Kidney (tissue), 13 donors: ENCODE measurements at regions not wholly inside any gene's neighbourhood (a gene's known extent, or its start where the extent isn't known, plus 50 kb on each side); places are given as distances from the start of the nearest gene placed in this dataset.

ENCODE experiments used
- DNase-seq, 5 donors: peaks; one replicate each; pipeline ENCODE4 v3.0.0-alpha.2; 2013 to 2020
- FAIRE-seq: peaks from 2 replicates; lab custom pipeline; 2012; peaks lifted over from hg19 to GRCh38; lab: Jason Lieb, UNC
- H3K27ac ChIP-seq, 2 donors: one replicate each; pipeline ENCODE4 v1.7.0; 2013; ENCODE audit warnings: low read depth in 2 of 2, low read length in 2 of 2, inconsistent platforms in 1 of 2
- H3K27me3 ChIP-seq: one replicate; pipeline ENCODE4 v1.7.1; 2013; ENCODE audit warnings: low read length, inconsistent platforms; ENCODE audit not compliant: control insufficient read depth, insufficient read depth
- H3K36me3 ChIP-seq, 3 donors: one replicate each; pipeline versions ENCODE4 v1.7.0 to v1.7.1; 2013; ENCODE audit warnings: low read length in 3 of 3, control low read depth in 1 of 3, inconsistent platforms in 1 of 3; ENCODE audit not compliant: insufficient read depth in 3 of 3, control insufficient read depth in 2 of 3
- H3K4me1 ChIP-seq, 3 donors: one replicate each; pipeline versions ENCODE4 v1.7.0 to v1.7.1; 2013; ENCODE audit warnings: low read length in 3 of 3, inconsistent platforms in 1 of 3, low read depth in 1 of 3; ENCODE audit not compliant: control insufficient read depth in 2 of 3, insufficient read depth in 2 of 3
- H3K4me3 ChIP-seq, 3 donors: one replicate each; pipeline versions ENCODE4 v1.7.0 to v1.8.1; 2013; ENCODE audit warnings: low read length in 3 of 3, control low read depth in 1 of 3, inconsistent platforms in 1 of 3
- H3K9ac ChIP-seq, 3 donors: one replicate each; pipeline versions ENCODE4 v1.7.0 to v1.7.1; 2013; ENCODE audit warnings: low read length in 3 of 3, control low read depth in 1 of 3, inconsistent platforms in 1 of 3
- H3K9me3 ChIP-seq, 3 donors: one replicate each; pipeline versions ENCODE4 v1.7.0 to v1.7.1; 2013; ENCODE audit warnings: low read length in 3 of 3, control low read depth in 1 of 3, inconsistent platforms in 1 of 3; ENCODE audit not compliant: control insufficient read depth in 2 of 3, insufficient read depth in 1 of 3
- intact Hi-C: fragments of 100-400 bp; cut with DNase I; formaldehyde crosslinking; loops from one replicate; pipeline ENCODE4 v1.11.1; 2022
- TF ChIP-seq, protein P1 (sequence below): IDR thresholded peaks from 3 replicates; pipeline ENCODE4 v1.5.1; 2012; ENCODE audit warnings: mild to moderate bottlenecking, moderate library complexity, borderline replicate concordance; ENCODE audit not compliant: insufficient read depth; ENCODE audit errors: extremely low read depth
- donor health status: control.
- donor health status: control.
- donor health status: control.
- donor health status: control.
- donor health status: control.
- donor health status: DM: yes; HTN: yes; CAD: no.
- donor health status: Normal renal cell carcinoma (clear cell type).

DNA sequence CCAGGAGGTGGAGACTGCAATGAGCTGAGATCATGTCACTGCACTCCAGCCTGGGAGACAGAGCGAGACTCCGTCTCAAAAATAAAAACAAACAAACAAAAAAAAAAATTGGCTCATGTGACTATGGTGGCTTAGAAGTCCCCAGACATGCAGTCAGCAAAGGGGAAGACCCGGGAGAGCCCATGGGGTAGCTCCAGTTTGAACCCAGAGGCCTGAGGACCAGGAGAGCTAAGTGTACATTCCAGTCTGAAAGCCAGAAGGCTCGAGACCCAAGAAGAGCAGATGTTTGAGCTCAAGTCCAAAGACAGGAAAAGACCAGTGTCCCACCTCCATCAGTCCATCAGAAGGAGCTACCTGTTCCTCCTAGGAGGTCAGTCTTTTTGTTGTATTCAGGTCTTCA is 175.2 kb downstream of the TSHZ3 start:
- intact Hi-C loops, result no loop called here
- DNase-seq (no peak), FAIRE-seq (no peak)
- Histone ChIP-seq H3K27ac (no peak overlapping the region), H3K27me3 (no peaks in the 10 kb centered on the region), H3K9ac (no peak overlapping the region), H3K9me3 (no peaks in the 10 kb centered on the region), H3K4me1 (no peaks in the 10 kb centered on the region), H3K4me3 (no peak overlapping the region), H3K36me3 (no peaks in the 10 kb centered on the region)
- TF ChIP-seq, protein P1, sequence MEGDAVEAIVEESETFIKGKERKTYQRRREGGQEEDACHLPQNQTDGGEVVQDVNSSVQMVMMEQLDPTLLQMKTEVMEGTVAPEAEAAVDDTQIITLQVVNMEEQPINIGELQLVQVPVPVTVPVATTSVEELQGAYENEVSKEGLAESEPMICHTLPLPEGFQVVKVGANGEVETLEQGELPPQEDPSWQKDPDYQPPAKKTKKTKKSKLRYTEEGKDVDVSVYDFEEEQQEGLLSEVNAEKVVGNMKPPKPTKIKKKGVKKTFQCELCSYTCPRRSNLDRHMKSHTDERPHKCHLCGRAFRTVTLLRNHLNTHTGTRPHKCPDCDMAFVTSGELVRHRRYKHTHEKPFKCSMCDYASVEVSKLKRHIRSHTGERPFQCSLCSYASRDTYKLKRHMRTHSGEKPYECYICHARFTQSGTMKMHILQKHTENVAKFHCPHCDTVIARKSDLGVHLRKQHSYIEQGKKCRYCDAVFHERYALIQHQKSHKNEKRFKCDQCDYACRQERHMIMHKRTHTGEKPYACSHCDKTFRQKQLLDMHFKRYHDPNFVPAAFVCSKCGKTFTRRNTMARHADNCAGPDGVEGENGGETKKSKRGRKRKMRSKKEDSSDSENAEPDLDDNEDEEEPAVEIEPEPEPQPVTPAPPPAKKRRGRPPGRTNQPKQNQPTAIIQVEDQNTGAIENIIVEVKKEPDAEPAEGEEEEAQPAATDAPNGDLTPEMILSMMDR, result no peak

DNA sequence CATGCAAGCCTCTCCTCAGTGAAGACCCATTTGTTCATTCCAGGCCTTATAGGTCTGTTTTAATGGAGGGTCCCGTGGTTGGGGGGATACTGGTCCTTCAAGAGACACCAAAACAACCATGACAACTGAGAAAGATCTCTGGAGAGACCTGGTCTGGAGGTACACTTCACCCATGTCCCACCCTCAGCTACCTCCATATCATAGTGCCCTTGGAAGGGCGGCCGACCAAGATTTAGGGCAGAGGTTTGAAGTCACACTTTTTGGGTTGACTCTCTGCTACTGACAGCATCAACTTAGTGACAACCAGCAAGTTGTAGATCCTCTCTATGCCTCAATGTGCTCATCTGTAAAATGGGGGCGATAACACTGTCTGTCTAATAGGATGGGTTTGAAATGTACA is 177.3 kb downstream of the TSHZ3 start:
- no peaks in the 10 kb centered on the region for H3K4me1 ChIP-seq

GRCh38 chr19:31170046-31170445 is 179.2 kb downstream of the TSHZ3 start:
- TF ChIP-seq, protein P1, result no peak
- DNase-seq, result no peak
- FAIRE-seq, result no peak
- no peak overlapping the region for H3K4me3 ChIP-seq
- H3K4me1 ChIP-seq, result no peaks in the 10 kb centered on the region
- no peaks in the 10 kb centered on the region for H3K9me3 ChIP-seq
- no peaks in the 10 kb centered on the region for H3K27me3 ChIP-seq
- H3K9ac ChIP-seq, result no peak overlapping the region
- no peaks in the 10 kb centered on the region for H3K36me3 ChIP-seq
- intact Hi-C loops, result no loop called here
- H3K27ac ChIP-seq, result no peak overlapping the region

More for the DNA sequence above, 177.3 kb downstream of the TSHZ3 start:
- TF ChIP-seq, protein P1, result no peak
- no peak overlapping the region for H3K4me3 ChIP-seq
- no peak overlapping the region for H3K9ac ChIP-seq
- H3K36me3 ChIP-seq, result no peaks in the 10 kb centered on the region
- DNase-seq (no peak), FAIRE-seq (no peak)
- no peaks in the 10 kb centered on the region for H3K9me3 ChIP-seq
- intact Hi-C loops, result no loop called here
- H3K27ac ChIP-seq, result no peak overlapping the region
- no peaks in the 10 kb centered on the region for H3K27me3 ChIP-seq

GRCh38 chr19:31168106-31168625 is 181.1 kb downstream of the TSHZ3 start:
- intact Hi-C loops, result no loop called here
- H3K36me3 ChIP-seq, result no peaks in the 10 kb centered on the region
- no peak overlapping the region for H3K9ac ChIP-seq
- no peak overlapping the region for H3K4me3 ChIP-seq
- FAIRE-seq (no peak), DNase-seq (no peak)
- H3K27ac ChIP-seq, result no peak overlapping the region
- TF ChIP-seq, protein P1, result no peak
- H3K9me3 ChIP-seq, result no peaks in the 10 kb centered on the region
- no peaks in the 10 kb centered on the region for H3K27me3 ChIP-seq
- H3K4me1 ChIP-seq, result no peaks in the 10 kb centered on the region
